OCI-LY7 (cell line): ENCODE measurements at regions not wholly inside any gene's neighbourhood (a gene's known extent, or its start where the extent isn't known, plus 50 kb on each side); places are given as distances from the start of the nearest gene placed in this dataset.

ENCODE experiments used
- BruUV-seq: library from RNA; stranded (reverse); fragments of 400-500 nt; replicated peaks from 2 replicates; lab custom pipeline; 2021; lab: Mats Ljungman, UMichigan
- CTCF ChIA-PET: fragments of 300-600 bp; sonication (Branson Sonifier 250); formaldehyde crosslinking; loops from one replicate; lab custom pipeline; 2022; ENCODE audit warnings: antibody characterized with exemption; ENCODE audit not compliant: unreplicated experiment; lab: Charles Lee
- POLR2A ChIA-PET: fragments of 300-600 bp; sonication (Branson Sonifier 250); formaldehyde crosslinking; loops from one replicate; lab custom pipeline; 2022; ENCODE audit warnings: antibody characterized with exemption; lab: Charles Lee
- DNase-seq: peaks from one replicate; pipeline ENCODE4 v3.0.0-alpha.2; 2015; ENCODE audit warnings: low spot score
- H2AFZ ChIP-seq: fragments of 200-600 bp; sonication (generic), shearing (Covaris generic); 2 replicates; pipeline ENCODE4 v1.6.1; 2014; ENCODE audit warnings: mild to moderate bottlenecking, antibody characterized with exemption, low read length, moderate library complexity
- H3K27ac ChIP-seq: fragments of 200-600 bp; sonication (generic); 2 replicates; pipeline ENCODE4 v1.5.1; 2014; ENCODE audit warnings: mixed run types, low read depth, mild to moderate bottlenecking, moderate library complexity, low read length, inconsistent platforms; ENCODE audit not compliant: poor library complexity, severe bottlenecking
- H3K36me3 ChIP-seq: fragments of 200-600 bp; sonication (generic); 2 replicates; pipeline ENCODE4 v1.6.1; 2014; ENCODE audit warnings: mild to moderate bottlenecking, antibody characterized with exemption, low read length, moderate library complexity, mixed read lengths; ENCODE audit not compliant: insufficient read depth
- H3K4me1 ChIP-seq: fragments of 200-600 bp; sonication (generic); 2 replicates; pipeline ENCODE4 v1.5.1; 2014; ENCODE audit warnings: mild to moderate bottlenecking, low read length; ENCODE audit not compliant: insufficient read depth, poor library complexity, severe bottlenecking
- H3K4me2 ChIP-seq: fragments of 200-600 bp; sonication (generic); 2 replicates; pipeline ENCODE4 v1.6.1; 2014; ENCODE audit warnings: mild to moderate bottlenecking, low read length
- H3K4me3 ChIP-seq: fragments of 200-600 bp; sonication (generic); 2 replicates; pipeline ENCODE4 v1.5.1; 2014; ENCODE audit warnings: mild to moderate bottlenecking, low read depth, low read length; ENCODE audit not compliant: poor library complexity, severe bottlenecking
- H3K79me2 ChIP-seq: fragments of 200-600 bp; sonication (generic); 2 replicates; pipeline ENCODE4 v1.6.1; 2016; ENCODE audit warnings: low read depth, mild to moderate bottlenecking, low read length, moderate library complexity, mixed read lengths; ENCODE audit not compliant: insufficient read depth
- H3K9me2 ChIP-seq: fragments of 200-600 bp; sonication (generic); 2 replicates; pipeline ENCODE4 v1.6.1; 2016; ENCODE audit warnings: mild to moderate bottlenecking, low read length, mixed read lengths; ENCODE audit not compliant: insufficient read depth
- H3K9me3 ChIP-seq: fragments of 200-600 bp; sonication (generic); 2 replicates; pipeline ENCODE4 v1.6.1; 2014; ENCODE audit warnings: mild to moderate bottlenecking, mixed run types, low read length, mixed read lengths
- H4K20me1 ChIP-seq: fragments of 200-600 bp; sonication (generic); 2 replicates; pipeline ENCODE4 v1.6.1; 2014; ENCODE audit warnings: mild to moderate bottlenecking, antibody characterized with exemption, low read length, moderate library complexity, mixed read lengths; ENCODE audit not compliant: insufficient read depth
- CTCF ChIP-seq: fragments of 200-600 bp; sonication (generic); conservative IDR thresholded peaks from 2 replicates; pipeline ENCODE4 v1.5.1; 2014; ENCODE audit warnings: mild to moderate bottlenecking, antibody characterized with exemption, low read length, moderate library complexity, mixed read lengths
- EZH2phosphoT487 ChIP-seq: fragments of 200-600 bp; sonication (generic); IDR thresholded peaks from 2 replicates; pipeline ENCODE4 v1.6.1; 2018; ENCODE audit warnings: low read depth, borderline replicate concordance, mild to moderate bottlenecking, mixed run types, antibody characterized with exemption, low read length, moderate library complexity, mixed read lengths
- intact Hi-C: fragments of 100-400 bp; cut with micrococcal nuclease; formaldehyde crosslinking; loops from one replicate; pipeline ENCODE4 v1.10.0; 2022; ENCODE audit not compliant: unreplicated experiment

- H2AFZ ChIP-seq = no peak overlapping the region
- intact Hi-C loops = no loop called here
- TF ChIP-seq CTCF (no peak), EZH2phosphoT487 (no peak)
- DNase-seq = no peak
- no peak overlapping the region for H3K27ac ChIP-seq
- H3K4me2 ChIP-seq = no peak overlapping the region
- H3K9me3 ChIP-seq = no peaks in the 10 kb centered on the region
- H3K4me1 ChIP-seq = no peaks in the 10 kb centered on the region
- no peaks in the 10 kb centered on the region for H3K79me2 ChIP-seq
- no TSS peak for BruUV-seq
- H3K9me2 ChIP-seq = no peaks in the 10 kb centered on the region
- H3K36me3 ChIP-seq = no peaks in the 10 kb centered on the region
- ChIA-PET POLR2A (no interaction called here), CTCF (no interaction called here)
- no peaks in the 10 kb centered on the region for H4K20me1 ChIP-seq
- no peak overlapping the region for H3K4me3 ChIP-seq
These were observed 218.7 kb upstream of the NDST4 start for GRCh38 chr4:115332078-115332477.

GRCh38 chr4:115331241-115331640 is 217.8 kb upstream of the NDST4 start:
- DNase-seq = no peak
- H3K79me2 ChIP-seq = no peaks in the 10 kb centered on the region
- H2AFZ ChIP-seq = no peak overlapping the region
- TF ChIP-seq EZH2phosphoT487 (no peak), CTCF (no peak)
- H3K9me3 ChIP-seq = no peaks in the 10 kb centered on the region
- no peak overlapping the region for H3K4me2 ChIP-seq
- no peak overlapping the region for H3K27ac ChIP-seq
- CTCF ChIA-PET = no interaction called here
- H3K4me3 ChIP-seq = no peak overlapping the region
- no peaks in the 10 kb centered on the region for H4K20me1 ChIP-seq
- POLR2A ChIA-PET = no interaction called here
- no TSS peak for BruUV-seq
- intact Hi-C loops = no loop called here
- no peaks in the 10 kb centered on the region for H3K9me2 ChIP-seq
- no peaks in the 10 kb centered on the region for H3K4me1 ChIP-seq
- no peaks in the 10 kb centered on the region for H3K36me3 ChIP-seq

GRCh38 chr4:115325836-115326235 is 212.4 kb upstream of the NDST4 start:
- H3K4me2 ChIP-seq = no peak overlapping the region

More at GRCh38 chr4:115325836-115326235, 212.4 kb upstream of the NDST4 start:
- no peaks in the 10 kb centered on the region for H3K9me3 ChIP-seq
- no peaks in the 10 kb centered on the region for H3K9me2 ChIP-seq
- POLR2A ChIA-PET = no interaction called here
- no TSS peak for BruUV-seq
- no peak overlapping the region for H3K4me3 ChIP-seq
- H3K36me3 ChIP-seq = no peaks in the 10 kb centered on the region
- CTCF ChIA-PET = no interaction called here
- H3K27ac ChIP-seq = no peak overlapping the region
- intact Hi-C loops = no loop called here
- H4K20me1 ChIP-seq = no peaks in the 10 kb centered on the region
- H2AFZ ChIP-seq = no peak overlapping the region
- TF ChIP-seq CTCF (no peak), EZH2phosphoT487 (no peak)
- H3K79me2 ChIP-seq = no peaks in the 10 kb centered on the region
- H3K4me1 ChIP-seq = no peaks in the 10 kb centered on the region
- DNase-seq = no peak
